Neural cell (in vitro differentiated cells): ENCODE measurements at regions not wholly inside any gene's neighbourhood (a gene's known extent, or its start where the extent isn't known, plus 50 kb on each side); places are given as distances from the start of the nearest gene placed in this dataset.

ENCODE experiments used
- H2AFZ ChIP-seq: fragments of 200-600, 300-800 bp; sonication (generic), shearing (Covaris generic); 2 replicates; pipeline ENCODE4 v1.6.0; 2014; ENCODE audit warnings: low read depth, mild to moderate bottlenecking, antibody characterized with exemption, low read length, moderate library complexity
- H3F3A ChIP-seq: fragments of 200-600 bp; shearing (Covaris generic); 2 replicates; pipeline ENCODE4 v1.6.1; 2016; ENCODE audit warnings: mild to moderate bottlenecking, moderate library complexity, mixed read lengths, antibody characterized with exemption, low read length; ENCODE audit not compliant: insufficient read depth, poor library complexity, severe bottlenecking
- H3K27ac ChIP-seq: fragments of 200-600, 300-800 bp; sonication (generic), shearing (Covaris generic); 2 replicates; pipeline ENCODE4 v1.5.1; 2014; ENCODE audit warnings: mild to moderate bottlenecking, low read length, moderate library complexity
- H3K27me3 ChIP-seq: fragments of 300-800, 200-600 bp; sonication (generic), shearing (Covaris generic); 2 replicates; pipeline ENCODE4 v1.6.0; 2014; ENCODE audit warnings: mild to moderate bottlenecking, low read depth, low read length, moderate library complexity; ENCODE audit not compliant: insufficient read depth
- H3K36me3 ChIP-seq: fragments of 300-800, 200-600 bp; sonication (generic), shearing (Covaris generic); 2 replicates; pipeline ENCODE4 v1.5.1; 2014; ENCODE audit warnings: mild to moderate bottlenecking, antibody characterized with exemption, low read length, moderate library complexity; ENCODE audit not compliant: insufficient read depth
- H3K4me2 ChIP-seq: fragments of 300-800, 200-600 bp; sonication (generic), shearing (Covaris generic); 2 replicates; pipeline ENCODE4 v1.6.0; 2014; ENCODE audit warnings: mild to moderate bottlenecking, low read length
- H3K4me3 ChIP-seq: fragments of 300-800, 200-600 bp; sonication (generic), shearing (Covaris generic); 2 replicates; pipeline ENCODE4 v1.5.1; 2014; ENCODE audit warnings: mild to moderate bottlenecking, low read length, moderate library complexity
- H3K79me2 ChIP-seq: fragments of 200-600 bp; shearing (Covaris generic); replicated peaks from 2 replicates; pipeline ENCODE4 v1.6.0; 2014; ENCODE audit warnings: mild to moderate bottlenecking, low read length, moderate library complexity; ENCODE audit not compliant: insufficient read depth
- H3K9ac ChIP-seq: fragments of 300-800, 200-600 bp; sonication (generic), shearing (Covaris generic); 2 replicates; pipeline ENCODE4 v1.6.1; 2016; ENCODE audit warnings: mild to moderate bottlenecking, low read length, mixed read lengths
- H3K9me2 ChIP-seq: fragments of 200-600 bp; shearing (Covaris generic); 2 replicates; pipeline ENCODE4 v1.6.1; 2016; ENCODE audit warnings: mild to moderate bottlenecking, low read length, mixed read lengths; ENCODE audit not compliant: insufficient read depth
- H3K9me3 ChIP-seq: fragments of 200-600, 300-800 bp; sonication (generic), shearing (Covaris generic); 2 replicates; pipeline ENCODE4 v1.6.1; 2016; ENCODE audit warnings: mild to moderate bottlenecking, mixed run types, low read length, moderate library complexity, mixed read lengths
- H4K20me1 ChIP-seq: fragments of 200-600 bp; shearing (Covaris generic); 2 replicates; pipeline ENCODE4 v1.6.1; 2016; ENCODE audit warnings: mild to moderate bottlenecking, mixed run types; ENCODE audit not compliant: insufficient read depth
- CTCF ChIP-seq: fragments of 450-650 bp; IDR thresholded peaks from 2 replicates; pipeline ENCODE4 v1.5.1; 2014; ENCODE audit warnings: antibody characterized with exemption, mild to moderate bottlenecking, moderate library complexity; ENCODE audit not compliant: poor library complexity, severe bottlenecking
- EP300 ChIP-seq: fragments of 450-650 bp; conservative IDR thresholded peaks from 2 replicates; pipeline ENCODE4 v1.6.1; 2014; ENCODE audit warnings: antibody characterized with exemption, mild to moderate bottlenecking, moderate library complexity; ENCODE audit not compliant: poor library complexity, severe bottlenecking
- EZH2 ChIP-seq: fragments of 200-600, 300-800 bp; shearing (Covaris generic), sonication (generic); IDR thresholded peaks from 2 replicates; pipeline ENCODE4 v1.6.1; 2014; ENCODE audit warnings: antibody characterized with exemption, low read length, borderline replicate concordance, mild to moderate bottlenecking; ENCODE audit not compliant: insufficient read depth, poor library complexity, severe bottlenecking
- MXI1 ChIP-seq: fragments of 450-650 bp; conservative IDR thresholded peaks from 2 replicates; pipeline ENCODE4 v1.6.1; 2014; ENCODE audit warnings: antibody characterized with exemption, mild to moderate bottlenecking; ENCODE audit not compliant: poor library complexity, severe bottlenecking
- POLR2AphosphoS5 ChIP-seq: IDR thresholded peaks from 2 replicates; pipeline ENCODE4 v1.6.1; 2012
- RAD21 ChIP-seq: fragments of 450-650 bp; conservative IDR thresholded peaks from 2 replicates; pipeline ENCODE4 v1.6.1; 2014; ENCODE audit warnings: antibody characterized with exemption, mild to moderate bottlenecking, moderate library complexity
- REST ChIP-seq: IDR thresholded peaks from 2 replicates; pipeline ENCODE4 v1.6.1; 2012; ENCODE audit warnings: borderline replicate concordance
- SMC3 ChIP-seq: fragments of 450-650 bp; conservative IDR thresholded peaks from 2 replicates; pipeline ENCODE4 v1.6.1; 2014; ENCODE audit warnings: antibody characterized with exemption, mild to moderate bottlenecking, moderate library complexity; ENCODE audit not compliant: poor library complexity
- TAF1 ChIP-seq: IDR thresholded peaks from 2 replicates; pipeline ENCODE4 v1.6.1; 2012; ENCODE audit warnings: low read depth

- no peaks in the 10 kb centered on the region for H3K79me2 ChIP-seq
- no peak overlapping the region for H3K9ac ChIP-seq
- H3K4me2 ChIP-seq = no peak overlapping the region
- no peaks in the 10 kb centered on the region for H3K9me2 ChIP-seq
- no peak overlapping the region for H3K27ac ChIP-seq
- no peaks in the 10 kb centered on the region for H4K20me1 ChIP-seq
- TF ChIP-seq REST (no peak), TAF1 (no peak), SMC3 (no peak), CTCF (no peak), RAD21 (no peak), MXI1 (no peak), EP300 (no peak), POLR2AphosphoS5 (no peak), EZH2 (no peak)
- no peaks in the 10 kb centered on the region for H3K36me3 ChIP-seq
- H3K27me3 ChIP-seq = no peaks in the 10 kb centered on the region
- no peak overlapping the region for H2AFZ ChIP-seq
- no peaks in the 10 kb centered on the region for H3K9me3 ChIP-seq
- H3K4me3 ChIP-seq = no peak overlapping the region
- H3F3A ChIP-seq = no peaks in the 10 kb centered on the region
These were observed 195.5 kb downstream of the KATNAL1 start for GRCh38 chr13:30111810-30112209.

- Histone ChIP-seq H3K27ac (no peak overlapping the region), H3K36me3 (no peaks in the 10 kb centered on the region), H3K4me3 (no peak overlapping the region), H3K9me3 (no peaks in the 10 kb centered on the region), H3K27me3 (no peaks in the 10 kb centered on the region), H3K4me2 (no peak overlapping the region), H3K79me2 (no peaks in the 10 kb centered on the region), H2AFZ (no peak overlapping the region), H4K20me1 (no peaks in the 10 kb centered on the region), H3F3A (no peaks in the 10 kb centered on the region), H3K9me2 (no peaks in the 10 kb centered on the region), H3K9ac (no peak overlapping the region)
- TF ChIP-seq EP300 (no peak), RAD21 (no peak), EZH2 (no peak), REST (no peak), TAF1 (no peak), POLR2AphosphoS5 (no peak), CTCF (no peak), MXI1 (no peak), SMC3 (no peak)
These were observed 196.9 kb downstream of the KATNAL1 start for GRCh38 chr13:30110301-30111070.
